GM12878 (cell line): ENCODE measurements at regions not wholly inside any gene's neighbourhood (a gene's known extent, or its start where the extent isn't known, plus 50 kb on each side); places are given as distances from the start of the nearest gene placed in this dataset.

ENCODE experiments used
- CHD1 ChIP-seq: IDR thresholded peaks from 2 replicates; pipeline ENCODE4 v1.6.1; 2012; ENCODE audit warnings: low read depth, low read length, improper control_type of control experiment
- EED ChIP-seq: sonication (generic); IDR thresholded peaks from 2 replicates; pipeline ENCODE4 v1.6.1; 2016; ENCODE audit warnings: antibody characterized with exemption, low read depth
- EZH2 ChIP-seq: IDR thresholded peaks from 2 replicates; pipeline ENCODE4 v1.6.1; 2012; ENCODE audit warnings: low read depth, mild to moderate bottlenecking, control low read depth, inconsistent platforms, low read length, borderline replicate concordance; ENCODE audit not compliant: control insufficient read depth
- HDAC6 ChIP-seq: fragments of 200-600 bp; sonication (generic); IDR thresholded peaks from one replicate; pipeline ENCODE4 v1.8.0; 2017; ENCODE audit warnings: antibody characterized with exemption; ENCODE audit not compliant: unreplicated experiment
- NFYB ChIP-seq: IDR thresholded peaks from 2 replicates; pipeline ENCODE4 v1.6.1; 2011; ENCODE audit warnings: low read depth, mild to moderate bottlenecking, low read length, improper control_type of control experiment, moderate library complexity; ENCODE audit not compliant: insufficient read depth
- POLR2A ChIP-seq: IDR thresholded peaks from 2 replicates; pipeline ENCODE4 v1.6.1; 2011; ENCODE audit warnings: low read depth, mild to moderate bottlenecking, low read length
- POLR2AphosphoS2 ChIP-seq: IDR thresholded peaks from 2 replicates; pipeline ENCODE4 v1.6.1; 2011; ENCODE audit warnings: low read depth, mild to moderate bottlenecking, low read length, improper control_type of control experiment, moderate library complexity
- SIN3A ChIP-seq: IDR thresholded peaks from 2 replicates; pipeline ENCODE4 v1.6.1; 2012; ENCODE audit warnings: low read depth, low read length, improper control_type of control experiment
- STAT1 ChIP-seq: fragments of 450-650 bp; conservative IDR thresholded peaks from 2 replicates; pipeline ENCODE4 v1.6.1; 2014; ENCODE audit warnings: antibody characterized with exemption, mild to moderate bottlenecking
- TAF1 ChIP-seq: IDR thresholded peaks from 2 replicates; pipeline ENCODE4 v1.6.1; 2011; ENCODE audit warnings: mild to moderate bottlenecking, low read depth, low read length, borderline replicate concordance
- TF ChIP-seq, protein P1 (sequence below), 3 experiments: IDR thresholded peaks in 2 of 3; conservative IDR thresholded peaks in 1 of 3; 2 replicates each; pipeline ENCODE4 v1.5.1; 2011; ENCODE audit warnings: low read depth in 3 of 3, low read length in 3 of 3, mild to moderate bottlenecking in 3 of 3, control low read depth in 2 of 3, moderate library complexity in 2 of 3, inconsistent platforms in 1 of 3, mixed read lengths in 1 of 3; ENCODE audit not compliant: control insufficient read depth in 2 of 3, insufficient read depth in 1 of 3; ENCODE audit errors: extremely low read depth in 1 of 3
- TF ChIP-seq, protein P2 (sequence below): IDR thresholded peaks from 2 replicates; pipeline ENCODE4 v1.6.1; 2011; ENCODE audit warnings: low read depth, mild to moderate bottlenecking, low read length, moderate library complexity, borderline replicate concordance; ENCODE audit errors: extremely low read depth

DNA sequence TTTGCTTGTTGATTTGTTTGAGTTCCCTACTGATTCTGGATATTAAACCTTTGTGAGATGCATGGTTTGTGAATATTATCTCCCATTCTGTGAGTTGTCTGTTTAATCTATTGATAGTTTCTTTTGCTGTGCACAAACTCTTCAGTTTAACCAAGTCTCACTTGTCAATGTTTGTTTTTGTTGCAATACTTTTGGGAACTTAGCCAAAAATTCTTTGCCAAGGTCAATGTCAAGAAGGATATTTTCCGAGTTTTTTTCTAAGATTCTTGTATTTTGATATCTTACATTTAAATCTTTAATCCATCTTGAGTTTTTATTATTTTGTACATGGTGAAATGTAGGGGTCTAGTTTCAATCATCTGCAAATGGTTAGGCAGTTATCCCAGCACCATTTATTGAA lies 1230.7 kb upstream of the NCAM2 start:
- TF ChIP-seq POLR2AphosphoS2 = no peak
- TF ChIP-seq SIN3A = no peak
- TF ChIP-seq, protein P1, sequence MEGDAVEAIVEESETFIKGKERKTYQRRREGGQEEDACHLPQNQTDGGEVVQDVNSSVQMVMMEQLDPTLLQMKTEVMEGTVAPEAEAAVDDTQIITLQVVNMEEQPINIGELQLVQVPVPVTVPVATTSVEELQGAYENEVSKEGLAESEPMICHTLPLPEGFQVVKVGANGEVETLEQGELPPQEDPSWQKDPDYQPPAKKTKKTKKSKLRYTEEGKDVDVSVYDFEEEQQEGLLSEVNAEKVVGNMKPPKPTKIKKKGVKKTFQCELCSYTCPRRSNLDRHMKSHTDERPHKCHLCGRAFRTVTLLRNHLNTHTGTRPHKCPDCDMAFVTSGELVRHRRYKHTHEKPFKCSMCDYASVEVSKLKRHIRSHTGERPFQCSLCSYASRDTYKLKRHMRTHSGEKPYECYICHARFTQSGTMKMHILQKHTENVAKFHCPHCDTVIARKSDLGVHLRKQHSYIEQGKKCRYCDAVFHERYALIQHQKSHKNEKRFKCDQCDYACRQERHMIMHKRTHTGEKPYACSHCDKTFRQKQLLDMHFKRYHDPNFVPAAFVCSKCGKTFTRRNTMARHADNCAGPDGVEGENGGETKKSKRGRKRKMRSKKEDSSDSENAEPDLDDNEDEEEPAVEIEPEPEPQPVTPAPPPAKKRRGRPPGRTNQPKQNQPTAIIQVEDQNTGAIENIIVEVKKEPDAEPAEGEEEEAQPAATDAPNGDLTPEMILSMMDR (IDR thresholded peaks at IDR 0.05 in 2 of 3, conservative IDR thresholded peaks at IDR 0.05 in 1 of 3; ENCODE audit: control insufficient read depth in 2 of 3, extremely low read depth in 1 of 3, insufficient read depth in 1 of 3, low read depth in 3 of 3, low read length in 3 of 3) = no peak
- TF ChIP-seq, protein P2, sequence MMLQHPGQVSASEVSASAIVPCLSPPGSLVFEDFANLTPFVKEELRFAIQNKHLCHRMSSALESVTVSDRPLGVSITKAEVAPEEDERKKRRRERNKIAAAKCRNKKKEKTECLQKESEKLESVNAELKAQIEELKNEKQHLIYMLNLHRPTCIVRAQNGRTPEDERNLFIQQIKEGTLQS = no peak
- no peak for TF ChIP-seq TAF1
- TF ChIP-seq POLR2A = no peak
- no peak for TF ChIP-seq STAT1
- no peak for TF ChIP-seq EED
- TF ChIP-seq HDAC6 = no peak
- TF ChIP-seq CHD1 = no peak
- TF ChIP-seq EZH2 = no peak
- no peak for TF ChIP-seq NFYB
